NCI-H526 (cell line): ENCODE measurements at regions not wholly inside any gene's neighbourhood (a gene's known extent, or its start where the extent isn't known, plus 50 kb on each side); places are given as distances from the start of the nearest gene placed in this dataset.

ENCODE experiments used
- DNase-seq, 2 experiments: peaks; one replicate each; lab custom pipeline; 2025; lab: John Stamatoyannopoulos, UW

GRCh38 chr14:101503431-101504095 lies 57.7 kb upstream of the DIO3 start:
- DNase-seq: no peak

DNA sequence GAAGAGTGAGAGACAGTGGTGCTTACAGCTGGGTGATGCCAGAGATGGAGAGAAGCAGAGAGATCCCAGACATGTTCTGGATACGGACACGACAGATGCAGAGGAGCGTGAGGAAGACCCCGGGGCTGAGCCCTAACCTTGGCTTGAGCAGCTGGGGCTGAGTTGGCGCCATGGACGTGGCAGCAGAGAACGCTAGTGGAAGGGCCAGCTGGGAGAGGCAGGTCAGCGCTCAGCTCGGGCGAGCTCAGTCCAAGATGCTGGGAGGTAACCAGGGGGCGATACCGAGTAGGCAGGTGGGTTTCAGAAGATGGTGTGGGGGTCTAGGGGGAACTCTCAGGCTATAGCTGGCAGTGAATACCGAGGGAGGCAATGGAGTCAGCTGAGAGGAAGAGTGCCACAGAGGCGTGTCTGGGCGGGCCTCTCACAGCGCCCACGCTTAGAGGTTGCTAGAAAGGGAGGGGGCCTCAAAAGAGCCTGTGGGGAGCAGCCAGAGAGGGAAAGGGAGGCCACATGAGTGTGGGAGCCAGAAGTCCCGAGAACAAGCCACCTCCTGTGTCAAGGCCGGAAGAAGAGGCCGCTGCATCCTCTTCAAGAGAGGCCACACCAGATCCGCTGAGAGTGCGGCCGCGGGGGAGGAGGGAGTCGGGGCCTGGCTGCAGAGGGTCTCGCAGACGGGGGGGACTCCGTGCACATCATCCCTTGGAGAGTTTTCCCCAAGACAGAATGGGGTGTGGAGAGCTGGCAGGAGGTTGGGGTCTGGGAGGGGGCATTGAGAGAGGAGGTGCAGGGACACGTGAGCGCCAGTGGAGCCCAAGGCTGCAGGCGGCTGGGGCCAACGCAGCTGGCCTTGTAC lies 57.0 kb upstream of the DIO3 start:
- no peak for DNase-seq

- no peak for DNase-seq
These were observed 55.9 kb upstream of the DIO3 start for GRCh38 chr14:101505236-101505970.

DNA sequence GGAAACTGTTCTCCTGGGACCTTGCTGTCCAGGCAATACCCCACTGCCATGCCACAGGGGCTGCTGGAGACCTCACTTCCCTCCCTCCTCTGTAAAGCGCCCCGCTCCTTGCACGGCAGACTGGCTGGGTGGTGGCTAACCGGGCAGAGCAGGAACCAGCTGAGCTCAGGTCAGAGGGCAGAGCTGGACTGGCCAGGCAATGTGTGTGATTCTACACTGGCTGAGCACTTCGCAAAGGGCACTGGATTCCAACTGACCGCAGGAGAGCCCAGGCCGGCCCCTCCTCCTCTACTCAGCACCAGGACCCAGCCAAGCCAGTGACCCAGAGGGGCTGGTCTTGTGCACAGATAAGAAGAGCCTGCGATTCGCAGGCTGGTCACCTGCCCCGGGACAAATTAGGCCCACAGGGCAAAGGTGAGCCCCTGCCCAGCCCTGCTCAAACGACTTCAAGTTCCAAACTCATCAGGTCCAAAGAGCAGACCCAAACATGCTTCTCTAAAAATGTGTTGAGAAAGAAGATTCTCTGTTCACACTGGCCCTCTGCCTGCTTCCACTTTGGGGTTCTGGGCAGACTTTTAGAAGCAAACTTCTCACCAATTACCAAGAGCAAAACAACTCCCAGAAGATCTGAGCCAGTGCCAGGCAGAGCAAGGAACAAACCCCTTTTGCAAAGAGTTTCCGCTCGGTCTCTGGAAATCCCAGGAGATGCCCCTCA lies 54.9 kb upstream of the DIO3 start:
- no peak for DNase-seq

- no peak for DNase-seq
These were observed 54.1 kb upstream of the DIO3 start for GRCh38 chr14:101506926-101507835.

DNA sequence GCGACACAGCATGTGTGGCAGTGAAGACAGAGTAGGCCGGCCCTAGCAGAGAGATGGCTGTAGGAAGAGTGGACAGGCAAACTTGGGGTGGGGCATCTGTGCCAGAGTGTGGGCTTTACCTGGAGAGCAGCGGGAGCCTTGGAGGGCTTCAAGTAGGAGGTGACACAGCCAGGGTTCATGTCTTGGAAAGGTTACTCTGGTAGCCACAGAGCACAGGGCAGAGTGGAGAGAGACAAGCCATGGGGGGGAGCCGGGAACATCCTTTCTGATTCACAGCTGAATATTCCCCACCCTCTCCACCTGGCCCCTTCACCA lies 53.5 kb upstream of the DIO3 start:
- DNase-seq: no peak

DNA sequence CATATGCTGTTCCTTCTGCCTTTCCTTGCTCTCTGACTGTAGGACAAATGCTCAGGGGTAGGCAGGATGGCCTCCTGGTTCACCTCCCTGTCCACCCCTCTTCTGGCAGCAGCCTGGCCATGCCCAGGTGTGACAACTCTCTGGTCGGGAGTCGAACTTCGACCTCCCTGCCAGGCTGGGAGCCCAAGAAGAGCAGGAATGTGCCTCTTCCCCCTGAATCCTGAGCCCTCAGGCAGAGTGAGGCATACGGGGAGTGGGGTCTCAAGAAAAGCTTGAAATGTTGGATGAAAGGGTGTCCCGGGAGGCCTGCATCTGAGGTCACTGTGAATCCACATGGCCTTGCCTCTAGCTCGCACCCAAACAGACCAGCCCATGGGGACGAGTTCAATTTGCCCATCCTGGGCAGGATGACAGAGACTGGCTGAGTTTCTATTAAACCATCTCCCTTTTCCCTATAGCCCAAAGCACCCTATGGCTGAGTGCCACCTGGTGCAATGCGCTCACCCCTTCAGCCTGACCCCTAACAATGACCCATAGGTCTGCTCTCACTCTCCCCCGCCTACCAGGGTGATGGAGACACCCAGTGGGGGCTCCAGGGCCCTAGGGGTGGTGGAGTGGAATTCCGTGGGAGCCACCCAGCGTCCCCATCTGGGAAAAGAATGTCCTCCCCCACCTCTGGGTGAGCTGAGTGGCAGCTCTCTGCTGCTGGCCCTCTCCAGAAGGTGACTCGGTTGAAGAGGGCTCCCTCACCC lies 52.9 kb upstream of the DIO3 start:
- DNase-seq: no peak

- DNase-seq: no peak
These were observed 52.2 kb upstream of the DIO3 start for GRCh38 chr14:101508948-101509729.

DNA sequence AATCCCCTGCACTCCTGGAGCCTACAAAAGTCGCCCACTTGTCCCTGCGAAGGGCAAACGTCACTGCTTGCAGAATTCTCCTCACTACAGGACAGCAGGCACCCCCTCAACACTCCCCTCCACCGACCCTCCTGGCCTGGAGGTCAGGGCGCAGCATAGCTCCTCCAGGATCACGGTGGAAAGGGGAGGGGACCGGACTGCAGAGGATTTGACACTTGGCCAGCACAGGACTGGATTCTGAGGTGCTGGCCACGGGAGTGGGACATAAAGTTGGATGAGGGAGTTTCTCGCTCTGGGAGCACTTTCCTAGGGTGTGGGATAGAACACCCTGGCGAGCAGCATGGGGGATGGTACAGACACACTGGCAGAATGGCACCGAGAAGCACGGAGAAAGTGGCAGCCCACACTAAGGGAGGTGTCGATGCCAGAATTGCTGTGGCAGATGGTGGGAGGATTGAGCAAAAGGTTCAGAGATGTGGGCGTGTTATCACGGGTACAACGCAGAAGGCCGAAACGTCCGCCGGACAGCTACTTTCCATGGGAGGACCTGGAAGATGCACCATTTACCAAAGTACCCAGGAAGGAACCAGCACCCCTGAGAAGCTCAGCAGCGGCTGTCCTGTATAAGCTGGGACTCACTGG lies 51.4 kb upstream of the DIO3 start:
- no peak for DNase-seq

- DNase-seq: no peak
These were observed 50.1 kb upstream of the DIO3 start for GRCh38 chr14:101511199-101511598.
